NT2/D1 (cell line): ENCODE measurements at regions not wholly inside any gene's neighbourhood (a gene's known extent, or its start where the extent isn't known, plus 50 kb on each side); places are given as distances from the start of the nearest gene placed in this dataset.

Source experiments
- DNase-seq: peaks from one replicate; pipeline ENCODE4 v3.0.0-alpha.2; 2011; ENCODE audit warnings: low read depth, low spot score
- H3K27me3 ChIP-seq: 2 replicates; pipeline ENCODE4 v1.6.0; 2011; ENCODE audit warnings: mild to moderate bottlenecking; ENCODE audit not compliant: insufficient read length, insufficient read depth
- H3K36me3 ChIP-seq: 2 replicates; pipeline ENCODE4 v1.6.1; 2011; ENCODE audit warnings: mild to moderate bottlenecking, low read length, mixed read lengths; ENCODE audit not compliant: insufficient read depth, insufficient read length
- H3K4me1 ChIP-seq: 2 replicates; pipeline ENCODE4 v1.5.1; 2011; ENCODE audit not compliant: insufficient read depth, insufficient read length
- H3K4me3 ChIP-seq: 2 replicates; pipeline ENCODE4 v1.5.1; 2011; ENCODE audit warnings: low read depth; ENCODE audit not compliant: insufficient read length
- H3K9ac ChIP-seq: 2 replicates; pipeline ENCODE4 v1.6.0; 2011; ENCODE audit warnings: low read depth; ENCODE audit not compliant: insufficient read length
- H3K9me3 ChIP-seq: 2 replicates; pipeline ENCODE4 v1.5.1; 2011; ENCODE audit warnings: mild to moderate bottlenecking, low read length; ENCODE audit not compliant: insufficient read depth
- SUZ12 ChIP-seq: IDR thresholded peaks from 2 replicates; pipeline ENCODE4 v1.6.1; 2011; ENCODE audit not compliant: insufficient read length, insufficient read depth; ENCODE audit errors: extremely low read depth
- YY1 ChIP-seq: IDR thresholded peaks from 2 replicates; pipeline ENCODE4 v1.6.1; 2011; ENCODE audit not compliant: insufficient read length, insufficient read depth
- ZNF274 ChIP-seq: IDR thresholded peaks from 2 replicates; pipeline ENCODE4 v1.6.1; 2011; ENCODE audit warnings: mild to moderate bottlenecking, low read depth, low read length

- no peak for DNase-seq
- Histone ChIP-seq H3K27me3 (no peaks in the 10 kb centered on the region), H3K36me3 (no peaks in the 10 kb centered on the region), H3K4me1 (no peaks in the 10 kb centered on the region), H3K4me3 (no peak overlapping the region), H3K9ac (no peak overlapping the region), H3K9me3 (no peaks in the 10 kb centered on the region; the same call in 1 of the 2 replicates)
- TF ChIP-seq SUZ12, result no peak
- no peak for TF ChIP-seq ZNF274
- no peak for TF ChIP-seq YY1
These were observed 314.9 kb upstream of the TRAM1L1 start for GRCh38 chr4:117400039-117400835.

DNA sequence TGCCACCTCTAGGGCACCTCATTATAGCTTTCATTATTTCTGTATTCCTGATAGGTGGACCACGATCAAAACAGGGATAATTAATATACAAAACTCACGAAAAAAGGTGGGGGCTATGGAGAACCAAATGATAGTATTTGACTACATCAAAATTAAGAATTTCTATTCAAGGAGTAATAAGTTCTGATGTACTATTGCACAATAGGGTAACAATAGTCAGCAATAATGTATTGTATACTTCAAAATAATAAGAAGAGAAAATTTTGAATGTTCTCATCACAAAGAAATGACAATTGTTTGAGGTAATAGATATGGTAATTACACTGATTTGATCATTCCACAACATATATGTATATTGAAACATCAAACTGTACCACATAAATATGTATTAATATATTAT is 327.3 kb upstream of the TRAM1L1 start:
- Histone ChIP-seq H3K9ac (no peak overlapping the region), H3K4me1 (no peaks in the 10 kb centered on the region), H3K36me3 (no peaks in the 10 kb centered on the region), H3K4me3 (no peak overlapping the region), H3K9me3 (no peaks in the 10 kb centered on the region), H3K27me3 (no peaks in the 10 kb centered on the region)
- DNase-seq, result no peak
- TF ChIP-seq ZNF274, result no peak
- TF ChIP-seq YY1, result no peak
- TF ChIP-seq SUZ12, result no peak

DNA sequence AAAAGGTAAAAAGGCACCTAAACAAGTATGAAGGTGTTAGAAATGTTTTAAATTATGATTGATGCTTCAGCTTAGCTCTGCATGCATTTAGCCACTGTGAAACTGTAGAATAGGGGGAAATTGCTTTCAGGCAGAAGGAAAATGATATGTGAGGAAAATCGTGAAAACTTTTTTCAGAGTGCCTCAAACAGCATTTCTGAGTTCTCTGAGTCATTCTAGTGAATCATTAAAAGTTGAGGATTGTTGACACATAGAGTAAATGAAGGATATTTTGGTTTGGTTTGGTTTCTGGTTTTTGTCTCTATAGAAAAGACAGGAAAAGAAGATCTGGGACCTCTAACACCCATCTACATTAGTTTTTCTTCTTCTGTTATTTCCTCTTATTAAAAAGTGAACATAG is 332.5 kb upstream of the TRAM1L1 start:
- no peaks in the 10 kb centered on the region for H3K4me1 ChIP-seq
- no peak overlapping the region for H3K9ac ChIP-seq
- no peaks in the 10 kb centered on the region for H3K9me3 ChIP-seq
- H3K27me3 ChIP-seq, result no peaks in the 10 kb centered on the region
- no peak overlapping the region for H3K4me3 ChIP-seq
- H3K36me3 ChIP-seq, result no peaks in the 10 kb centered on the region
- TF ChIP-seq YY1 (no peak), ZNF274 (no peak), SUZ12 (no peak)
- DNase-seq, result no peak

- Histone ChIP-seq H3K9me3 (no peaks in the 10 kb centered on the region), H3K4me1 (no peaks in the 10 kb centered on the region), H3K27me3 (no peaks in the 10 kb centered on the region), H3K9ac (no peak overlapping the region), H3K4me3 (no peak overlapping the region), H3K36me3 (no peaks in the 10 kb centered on the region)
- no peak for DNase-seq
- no peak for TF ChIP-seq YY1
- no peak for TF ChIP-seq ZNF274
- no peak for TF ChIP-seq SUZ12
These were observed 335.6 kb upstream of the TRAM1L1 start for GRCh38 chr4:117420948-117421347.

- Histone ChIP-seq H3K36me3 (no peaks in the 10 kb centered on the region), H3K9ac (no peak overlapping the region), H3K27me3 (no peaks in the 10 kb centered on the region), H3K9me3 (no peaks in the 10 kb centered on the region), H3K4me1 (no peaks in the 10 kb centered on the region), H3K4me3 (no peak overlapping the region)
- DNase-seq, result no peak
- no peak for TF ChIP-seq SUZ12
- no peak for TF ChIP-seq YY1
- no peak for TF ChIP-seq ZNF274
These were observed 336.3 kb upstream of the TRAM1L1 start for GRCh38 chr4:117421706-117422105.

DNA sequence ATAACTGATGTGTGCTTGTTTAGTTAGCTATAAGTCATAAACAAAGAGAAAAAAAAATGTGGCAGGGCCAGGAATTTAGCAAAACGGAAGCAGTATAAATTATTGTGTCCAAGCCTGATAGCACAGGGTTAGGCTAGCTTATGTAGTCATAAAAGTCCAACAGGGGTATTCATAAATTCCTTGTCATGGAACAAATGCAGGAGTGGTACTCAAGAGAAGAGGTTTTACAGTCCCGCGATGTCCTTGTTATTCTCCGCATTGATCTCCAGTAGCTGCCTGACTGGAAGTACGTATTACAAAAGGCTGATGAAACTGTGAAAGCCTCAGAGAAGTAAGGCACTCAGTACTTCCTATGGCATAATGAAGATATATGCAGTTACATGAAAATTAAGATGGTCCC is 336.9 kb upstream of the TRAM1L1 start:
- Histone ChIP-seq H3K4me1 (no peaks in the 10 kb centered on the region), H3K9ac (no peak overlapping the region), H3K4me3 (no peak overlapping the region), H3K36me3 (no peaks in the 10 kb centered on the region), H3K27me3 (no peaks in the 10 kb centered on the region), H3K9me3 (no peaks in the 10 kb centered on the region)
- TF ChIP-seq YY1 (no peak), ZNF274 (no peak), SUZ12 (no peak)
- DNase-seq, result no peak

DNA sequence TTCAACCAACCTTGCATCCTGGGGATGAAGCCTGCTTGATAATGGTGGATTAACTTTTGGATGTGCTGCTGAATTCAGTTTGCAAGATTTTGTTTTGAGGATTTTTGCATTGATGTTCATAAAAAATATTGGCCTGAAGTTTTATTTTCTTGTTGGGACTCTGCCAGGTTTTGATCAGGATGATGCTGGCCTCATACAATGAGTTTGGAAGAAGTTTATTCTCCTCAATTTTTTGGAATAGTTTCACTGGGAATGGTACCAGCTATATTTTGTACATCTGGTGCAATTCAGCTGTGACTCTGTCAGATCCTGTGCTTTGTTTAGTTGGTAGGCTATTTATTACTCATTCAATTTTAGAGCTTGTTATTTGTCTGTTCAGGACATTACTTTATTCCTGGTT is 340.3 kb upstream of the TRAM1L1 start:
- no peaks in the 10 kb centered on the region for H3K4me1 ChIP-seq

More for the DNA sequence above, 340.3 kb upstream of the TRAM1L1 start:
- H3K4me3 ChIP-seq, result no peak overlapping the region
- H3K27me3 ChIP-seq, result no peaks in the 10 kb centered on the region
- TF ChIP-seq YY1 (no peak), SUZ12 (no peak), ZNF274 (no peak)
- H3K9me3 ChIP-seq, result peaks cover 7% of the 10 kb centered on the region; the same call in 1 of the 2 replicates
- no peak for DNase-seq
- no peaks in the 10 kb centered on the region for H3K36me3 ChIP-seq
- H3K9ac ChIP-seq, result no peak overlapping the region
